SK-N-SH treated with all-trans-retinoic acid at 6 μM for 48 hours (cell line): ENCODE measurements at regions not wholly inside any gene's neighbourhood (a gene's known extent, or its start where the extent isn't known, plus 50 kb on each side); places are given as distances from the start of the nearest gene placed in this dataset.
"Not testable (repeated sequence)": the region's sequence is repeated elsewhere in the genome, so short reads cannot be mapped to it uniquely, and the experiment has no call there.

ENCODE experiments used
- ATAC-seq: fragments of 200-7000 bp; cut with Tn5 transposase; 3 replicates; pipeline ENCODE4 v1.9.1; 2020; ENCODE audit warnings: mild to moderate bottlenecking, moderate library complexity
- ARNTL ChIP-seq: fragments of 450-650 bp; formaldehyde crosslinking; IDR thresholded peaks from 2 replicates; pipeline ENCODE4 v1.5.0; 2020; ENCODE audit warnings: low read depth, mild to moderate bottlenecking, moderate library complexity, borderline replicate concordance
- BACH2 ChIP-seq: fragments of 250-450 bp; sonication (Bioruptor Pico); IDR thresholded peaks from 2 replicates; pipeline ENCODE4 v1.9.0; 2021; ENCODE audit warnings: mild to moderate bottlenecking, borderline replicate concordance
- CREB5 ChIP-seq: fragments of 250-450 bp; sonication (Bioruptor Pico); IDR thresholded peaks from 2 replicates; pipeline ENCODE4 v1.5.1; 2020; ENCODE audit warnings: low read depth, mild to moderate bottlenecking, moderate library complexity
- CSDC2 ChIP-seq: fragments of 250-450 bp; sonication (Bioruptor Pico); IDR thresholded peaks from 2 replicates; pipeline ENCODE4 v1.5.0; 2020; ENCODE audit warnings: mild to moderate bottlenecking, moderate library complexity
- CSRNP3 ChIP-seq: fragments of 250-450 bp; sonication (Bioruptor Pico); IDR thresholded peaks from 2 replicates; pipeline ENCODE4 v1.5.1; 2021; ENCODE audit warnings: mild to moderate bottlenecking, moderate library complexity
- ESRRG ChIP-seq: fragments of 250-450 bp; sonication (Bioruptor Pico); IDR thresholded peaks from 2 replicates; pipeline ENCODE4 v1.6.1; 2021; ENCODE audit warnings: mild to moderate bottlenecking
- GLIS3 ChIP-seq: fragments of 250-450 bp; sonication (Bioruptor Pico); IDR thresholded peaks from 2 replicates; pipeline ENCODE4 v1.5.0; 2020; ENCODE audit warnings: mild to moderate bottlenecking, moderate library complexity
- ISL1 ChIP-seq: fragments of 250-450 bp; sonication (Bioruptor Pico); IDR thresholded peaks from 2 replicates; pipeline ENCODE4 v2.1.2; 2022; ENCODE audit warnings: mild to moderate bottlenecking, moderate library complexity
- OSR1 ChIP-seq: fragments of 250-450 bp; sonication (Bioruptor Pico); IDR thresholded peaks from 2 replicates; pipeline ENCODE4 v1.8.0; 2022; ENCODE audit warnings: moderate library complexity, mild to moderate bottlenecking, inconsistent platforms
- PATZ1 ChIP-seq: fragments of 250-450 bp; sonication (Bioruptor Pico); IDR thresholded peaks from 2 replicates; pipeline ENCODE4 v1.8.0; 2020; ENCODE audit warnings: mild to moderate bottlenecking, moderate library complexity, borderline replicate concordance
- POU6F1 ChIP-seq: fragments of 250-450 bp; sonication (Bioruptor Pico); IDR thresholded peaks from 2 replicates; pipeline ENCODE4 v1.8.0; 2021; ENCODE audit warnings: low read depth, mild to moderate bottlenecking, moderate library complexity, borderline replicate concordance
- PPARA ChIP-seq: fragments of 250-450 bp; sonication (Bioruptor Pico); IDR thresholded peaks from 2 replicates; pipeline ENCODE4 v1.5.0; 2020; ENCODE audit warnings: mild to moderate bottlenecking, borderline replicate concordance
- RARB ChIP-seq: fragments of 250-450 bp; sonication (Bioruptor Pico); IDR thresholded peaks from 2 replicates; pipeline ENCODE4 v1.8.0; 2021; ENCODE audit warnings: mild to moderate bottlenecking, moderate library complexity
- SNAI2 ChIP-seq: fragments of 250-450 bp; sonication (Bioruptor Pico); IDR thresholded peaks from 2 replicates; pipeline ENCODE4 v1.5.0; 2020; ENCODE audit warnings: mild to moderate bottlenecking, moderate library complexity
- TCF4 ChIP-seq: fragments of 250-450 bp; sonication (Bioruptor Pico); IDR thresholded peaks from 2 replicates; pipeline ENCODE4 v1.8.0; 2021; ENCODE audit warnings: mild to moderate bottlenecking, moderate library complexity, borderline replicate concordance
- TSHZ2 ChIP-seq: fragments of 250-450 bp; sonication (Bioruptor Pico); IDR thresholded peaks from 2 replicates; pipeline ENCODE4 v1.5.0; 2020; ENCODE audit warnings: mild to moderate bottlenecking, moderate library complexity
- ZC3H10 ChIP-seq: fragments of 250-450 bp; sonication (Bioruptor Pico); IDR thresholded peaks from 2 replicates; pipeline ENCODE4 v1.5.1; 2021; ENCODE audit warnings: mild to moderate bottlenecking, moderate library complexity
- ZFP3 ChIP-seq: fragments of 250-450 bp; sonication (Bioruptor Pico); IDR thresholded peaks from 2 replicates; pipeline ENCODE4 v1.5.0; 2020; ENCODE audit warnings: mild to moderate bottlenecking, moderate library complexity
- ZFP30 ChIP-seq: fragments of 450-650 bp; formaldehyde crosslinking; IDR thresholded peaks from 2 replicates; pipeline ENCODE4 v1.5.0; 2022; ENCODE audit warnings: mild to moderate bottlenecking, moderate library complexity
- ZNF565 ChIP-seq: fragments of 450-650 bp; formaldehyde crosslinking; conservative IDR thresholded peaks from 2 replicates; pipeline ENCODE4 v1.5.0; 2020; ENCODE audit warnings: low read depth, mild to moderate bottlenecking, moderate library complexity
- ZNF8 ChIP-seq: fragments of 450-650 bp; formaldehyde crosslinking; IDR thresholded peaks from 2 replicates; pipeline ENCODE4 v1.5.0; 2020; ENCODE audit warnings: mild to moderate bottlenecking, moderate library complexity

- no peak for ATAC-seq
- TF ChIP-seq TCF4 (CRISPR knock-in tag) (no peak), RARB (CRISPR knock-in tag) (no peak), SNAI2 (CRISPR knock-in tag) (no peak), CSRNP3 (no peak), ZNF8 (CRISPR knock-in tag) (no peak), PATZ1 (CRISPR knock-in tag) (no peak), OSR1 (CRISPR knock-in tag) (no peak), CREB5 (no peak), GLIS3 (no peak), ZFP3 (CRISPR knock-in tag) (no peak), ISL1 (CRISPR knock-in tag) (no peak), ARNTL (CRISPR knock-in tag) (no peak), POU6F1 (CRISPR knock-in tag) (no peak), PPARA (CRISPR knock-in tag) (no peak), ESRRG (no peak), BACH2 (CRISPR knock-in tag) (no peak), CSDC2 (CRISPR knock-in tag) (no peak), TSHZ2 (no peak), ZNF565 (no peak), ZFP30 (no peak)
These were observed 92.6 kb downstream of the KIF26A start for GRCh38 chr14:104230946-104231345.

- ATAC-seq: no peak
- TF ChIP-seq ESRRG (no peak), ZFP30 (no peak)
These were observed 93.7 kb downstream of the KIF26A start for GRCh38 chr14:104232070-104232484.

- ATAC-seq: not testable (repeated sequence)
These were observed 95.8 kb downstream of the KIF26A start for GRCh38 chr14:104234007-104234786.

GRCh38 chr14:104235686-104236085 is 97.3 kb downstream of the KIF26A start:
- ATAC-seq: no peak
- no peak for TF ChIP-seq ZFP3 (CRISPR knock-in tag)
- TF ChIP-seq ZC3H10: no peak
- no peak for TF ChIP-seq CSRNP3
